HG03378 (cell line): ENCODE measurements at regions not wholly inside any gene's neighbourhood (a gene's known extent, or its start where the extent isn't known, plus 50 kb on each side); places are given as distances from the start of the nearest gene placed in this dataset.
"Not testable (repeated sequence)": the region's sequence is repeated elsewhere in the genome, so short reads cannot be mapped to it uniquely, and the experiment has no call there.

ENCODE experiments used
- ATAC-seq: cut with Tn5 transposase; IDR thresholded peaks from one replicate; pipeline ENCODE4 v1.9.1; 2021; ENCODE audit warnings: mild to moderate bottlenecking, moderate library complexity; ENCODE audit not compliant: unreplicated experiment

- not testable (repeated sequence) for ATAC-seq
These were observed 88.6 kb upstream of the NFIL3 start for GRCh38 chr9:91512235-91512634.

GRCh38 chr9:91503673-91504081 lies 80.0 kb upstream of the NFIL3 start:
- ATAC-seq, result no peak

- ATAC-seq, result no peak
These were observed 79.5 kb upstream of the NFIL3 start for GRCh38 chr9:91502913-91503672.

GRCh38 chr9:91502475-91502874 lies 78.8 kb upstream of the NFIL3 start:
- ATAC-seq, result no peak

GRCh38 chr9:91500509-91501014 lies 76.9 kb upstream of the NFIL3 start:
- ATAC-seq, result peak; percentile 61

GRCh38 chr9:91496351-91496750 lies 72.7 kb upstream of the NFIL3 start:
- ATAC-seq, result no peak

- no peak for ATAC-seq
These were observed 71.8 kb upstream of the NFIL3 start for GRCh38 chr9:91495450-91495849.

- ATAC-seq, result no peak
These were observed 71.1 kb upstream of the NFIL3 start for GRCh38 chr9:91494751-91495150.

- ATAC-seq, result no peak
These were observed 68.6 kb upstream of the NFIL3 start for GRCh38 chr9:91492237-91492636.

GRCh38 chr9:91491624-91492023 lies 68.0 kb upstream of the NFIL3 start:
- ATAC-seq, result no peak

GRCh38 chr9:91489361-91489899 lies 65.8 kb upstream of the NFIL3 start:
- ATAC-seq, result no peak

GRCh38 chr9:91488341-91488740 lies 64.7 kb upstream of the NFIL3 start:
- no peak for ATAC-seq

GRCh38 chr9:91486699-91487497 lies 63.3 kb upstream of the NFIL3 start:
- ATAC-seq, result no peak

- no peak for ATAC-seq
These were observed 61.4 kb upstream of the NFIL3 start for GRCh38 chr9:91485006-91485405.

- no peak for ATAC-seq
These were observed 60.2 kb upstream of the NFIL3 start for GRCh38 chr9:91483835-91484234.

- ATAC-seq, result no peak
These were observed 59.6 kb upstream of the NFIL3 start for GRCh38 chr9:91483189-91483691.

GRCh38 chr9:91481972-91482371 lies 58.3 kb upstream of the NFIL3 start:
- ATAC-seq, result no peak

- no peak for ATAC-seq
These were observed 53.5 kb upstream of the NFIL3 start for GRCh38 chr9:91477106-91477505.

- no peak for ATAC-seq
These were observed 51.0 kb upstream of the NFIL3 start for GRCh38 chr9:91474656-91475055.
